Prostate gland (tissue), 2 donors: ENCODE measurements at regions not wholly inside any gene's neighbourhood (a gene's known extent, or its start where the extent isn't known, plus 50 kb on each side); places are given as distances from the start of the nearest gene placed in this dataset.
"Not testable (repeated sequence)": the region's sequence is repeated elsewhere in the genome, so short reads cannot be mapped to it uniquely, and the experiment has no call there.

Experiments used
- DNase-seq: peaks from one replicate; pipeline ENCODE4 v3.0.0-alpha.2; 2019; ENCODE audit warnings: low spot score
- H3K27ac ChIP-seq, 2 donors: fragments of 200-600 bp; sonication (generic); 2 replicates each; pipeline ENCODE4 v1.5.1; 2017 to 2019
- H3K27me3 ChIP-seq: fragments of 200-600 bp; sonication (generic); replicated peaks from 2 replicates; pipeline ENCODE4 v1.5.1; 2019; ENCODE audit not compliant: insufficient read depth
- H3K36me3 ChIP-seq, 2 donors: fragments of 200-600 bp; sonication (generic); 1 replicate in 1 of 2; 2 replicates in 1 of 2; pipeline versions ENCODE4 v1.5.1 to v1.8.1; 2017 to 2019
- H3K4me1 ChIP-seq: fragments of 200-600 bp; sonication (generic); replicated peaks from 2 replicates; pipeline ENCODE4 v1.5.1; 2019
- H3K4me3 ChIP-seq, 2 donors: fragments of 200-600 bp; sonication (generic); 2 replicates each; pipeline ENCODE4 v1.5.1; 2017 to 2019
- H3K9me3 ChIP-seq: fragments of 200-600 bp; sonication (generic); 2 replicates; pipeline ENCODE4 v1.5.1; 2017
- CTCF ChIP-seq, 4 experiments: fragments of 200-600 bp in 2 of 4; fragments of 450-650 bp in 2 of 4; sonication (generic) in 2 of 4; IDR thresholded peaks; 1 replicate in 3 of 4; 2 replicates in 1 of 4; pipeline ENCODE4 v1.5.1; 2016 to 2019; ENCODE audit warnings: antibody characterized with exemption in 4 of 4, mild to moderate bottlenecking in 2 of 4, moderate library complexity in 2 of 4
- POLR2A ChIP-seq: fragments of 450-650 bp; IDR thresholded peaks from one replicate; pipeline ENCODE4 v1.6.1; 2016; ENCODE audit warnings: antibody characterized with exemption, mild to moderate bottlenecking
- POLR2AphosphoS5 ChIP-seq: sonication (generic); formaldehyde crosslinking; IDR thresholded peaks from one replicate; pipeline ENCODE4 v1.6.1; 2017; ENCODE audit warnings: antibody characterized with exemption
- WGBS: methylation state at CpG from one replicate; pipeline ENCODE4 v1.1.5; 2018; 5-methylcytosine and 5-hydroxymethylcytosine counted together
- intact Hi-C: fragments of 100-400 bp; cut with DNase I; formaldehyde crosslinking; loops from one replicate; pipeline ENCODE4 v1.14.2; 2022

- TF ChIP-seq POLR2AphosphoS5 (no peak), CTCF (IDR thresholded peaks at IDR 0.05) (no peak), POLR2A (no peak)
- Histone ChIP-seq H3K4me3 (no peak overlapping the region), H3K4me1 (no peaks in the 10 kb centered on the region), H3K27ac (no peak overlapping the region), H3K36me3 (no peaks in the 10 kb centered on the region), H3K9me3 (no peaks in the 10 kb centered on the region), H3K27me3 (no peaks in the 10 kb centered on the region)
- 88% methylated on average over 1 of the region's 1 CpG for WGBS
- intact Hi-C loops, result no loop called here
- no peak for DNase-seq
These were observed 298.6 kb upstream of the MAP2 start for GRCh38 chr2:209125291-209125690.

GRCh38 chr2:209138079-209138478 lies 285.8 kb upstream of the MAP2 start:
- intact Hi-C loops, result no loop called here
- no peak for DNase-seq
- TF ChIP-seq POLR2AphosphoS5 (no peak), POLR2A (no peak), CTCF (IDR thresholded peaks at IDR 0.05) (no peak)
- no peaks in the 10 kb centered on the region for H3K9me3 ChIP-seq
- no peak overlapping the region for H3K27ac ChIP-seq
- WGBS, result 61% methylated on average over 3 of the region's 3 CpGs
- no peak overlapping the region for H3K4me3 ChIP-seq
- H3K4me1 ChIP-seq, result no peaks in the 10 kb centered on the region
- H3K27me3 ChIP-seq, result no peaks in the 10 kb centered on the region
- no peaks in the 10 kb centered on the region for H3K36me3 ChIP-seq

- H3K27ac ChIP-seq, result no peak overlapping the region
- no peak overlapping the region for H3K4me3 ChIP-seq
- no peak for DNase-seq
- TF ChIP-seq CTCF (IDR thresholded peaks at IDR 0.05) (no peak), POLR2AphosphoS5 (no peak), POLR2A (no peak)
- no peaks in the 10 kb centered on the region for H3K4me1 ChIP-seq
- 44% methylated on average over 3 of the region's 3 CpGs for WGBS
- no peaks in the 10 kb centered on the region for H3K9me3 ChIP-seq
- no peaks in the 10 kb centered on the region for H3K36me3 ChIP-seq
- no peaks in the 10 kb centered on the region for H3K27me3 ChIP-seq
- intact Hi-C loops, result no loop called here
These were observed 282.7 kb upstream of the MAP2 start for GRCh38 chr2:209141142-209141541.

- no peaks in the 10 kb centered on the region for H3K27me3 ChIP-seq
- DNase-seq, result no peak
- intact Hi-C loops, result no loop called here
- H3K36me3 ChIP-seq, result no peaks in the 10 kb centered on the region
- H3K27ac ChIP-seq, result no peak overlapping the region
- TF ChIP-seq POLR2A, result no peak
- no peak for TF ChIP-seq CTCF (IDR thresholded peaks at IDR 0.05)
- no peak for TF ChIP-seq POLR2AphosphoS5
- no peaks in the 10 kb centered on the region for H3K4me1 ChIP-seq
- no peak overlapping the region for H3K4me3 ChIP-seq
- 93% methylated on average over 1 of the region's 1 CpG for WGBS
- no peaks in the 10 kb centered on the region for H3K9me3 ChIP-seq
These were observed 282.0 kb upstream of the MAP2 start for GRCh38 chr2:209141818-209142217.

- H3K36me3 ChIP-seq, H3K27me3 ChIP-seq, H3K27ac ChIP-seq, intact Hi-C loops, H3K4me3 ChIP-seq, H3K9me3 ChIP-seq, DNase-seq, H3K4me1 ChIP-seq: not testable (repeated sequence)
- 95% methylated on average over 30 of the region's 30 CpGs for WGBS
These were observed 278.6 kb upstream of the MAP2 start for GRCh38 chr2:209145220-209145691.
